GM19239 (cell line): ENCODE measurements at regions not wholly inside any gene's neighbourhood (a gene's known extent, or its start where the extent isn't known, plus 50 kb on each side); places are given as distances from the start of the nearest gene placed in this dataset.

Source experiments
- DNase-seq: peaks from one replicate; pipeline ENCODE4 v3.0.0; 2011; ENCODE audit warnings: low spot score; ENCODE audit not compliant: insufficient read length
- FAIRE-seq: peaks from 2 replicates; lab custom pipeline; 2011; peaks lifted over from hg19 to GRCh38; lab: Jason Lieb, UNC

GRCh38 chr6:87913974-87914373, 133.7 kb upstream of the SPACA1 start:
- peak; percentile 47 for FAIRE-seq
- no peak for DNase-seq

DNA sequence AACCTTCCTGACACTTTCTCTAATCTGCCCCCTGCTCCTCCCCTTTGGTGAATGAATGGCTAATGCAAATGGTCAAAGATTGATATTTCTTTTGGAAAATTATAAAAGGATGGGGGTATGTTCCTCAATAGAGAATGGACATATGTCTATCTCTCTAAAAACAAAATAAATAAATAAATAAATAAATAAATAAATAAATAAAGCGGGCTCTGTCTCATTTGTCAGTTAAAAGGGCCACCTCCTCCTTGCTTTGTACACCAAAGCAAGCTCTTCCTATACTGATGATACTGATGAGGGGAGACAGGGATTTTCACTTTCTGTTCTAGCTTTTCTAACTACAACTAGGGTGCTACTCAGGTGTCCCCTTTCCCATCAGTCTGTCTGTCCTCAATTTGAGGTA, 135.5 kb upstream of the SPACA1 start:
- no peak for FAIRE-seq
- DNase-seq: no peak

- no peak for DNase-seq
Observed at GRCh38 chr6:87909849-87910248, 137.8 kb upstream of the SPACA1 start.

DNA sequence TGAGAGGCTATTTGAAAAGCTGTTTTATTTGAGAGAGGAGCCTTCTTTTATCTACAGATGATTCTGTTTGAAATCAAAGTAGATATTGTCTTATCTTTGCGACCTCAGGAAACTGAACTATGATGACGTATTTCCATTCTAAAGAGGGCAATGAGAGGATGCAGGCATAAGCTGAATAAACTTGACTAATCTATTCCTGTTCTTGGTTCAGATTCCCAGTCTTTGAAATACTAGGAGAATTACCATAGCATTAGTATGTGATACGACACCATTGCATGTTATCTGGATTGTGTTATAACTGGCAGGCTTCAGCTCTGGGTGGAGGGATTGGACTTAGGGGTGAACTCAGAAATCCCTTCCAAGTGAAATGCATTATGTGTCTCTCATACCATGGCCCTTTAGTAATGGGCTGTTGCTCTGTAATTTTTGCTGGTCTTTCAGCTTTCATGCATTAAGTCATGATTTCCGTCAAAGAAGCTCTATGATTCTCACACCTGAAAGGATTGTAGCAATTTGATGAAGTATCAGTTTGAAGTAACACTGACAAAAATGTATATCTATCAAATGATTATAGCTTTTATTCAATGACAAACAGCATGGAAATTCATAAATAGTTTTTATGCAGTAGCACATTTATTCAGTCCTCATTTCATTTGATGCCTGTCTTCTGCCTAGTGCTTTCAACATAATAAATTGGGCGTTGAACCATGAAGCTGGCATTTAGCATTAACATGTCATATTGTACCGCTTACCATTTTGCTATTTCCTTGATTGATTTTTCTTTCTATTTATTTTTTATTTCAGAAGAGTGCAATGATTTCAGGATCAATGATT, 138.4 kb upstream of the SPACA1 start:
- FAIRE-seq: peak; percentile 45
- DNase-seq: no peak

More at GRCh38 chr6:87909849-87910248, 137.8 kb upstream of the SPACA1 start:
- no peak for FAIRE-seq

DNA sequence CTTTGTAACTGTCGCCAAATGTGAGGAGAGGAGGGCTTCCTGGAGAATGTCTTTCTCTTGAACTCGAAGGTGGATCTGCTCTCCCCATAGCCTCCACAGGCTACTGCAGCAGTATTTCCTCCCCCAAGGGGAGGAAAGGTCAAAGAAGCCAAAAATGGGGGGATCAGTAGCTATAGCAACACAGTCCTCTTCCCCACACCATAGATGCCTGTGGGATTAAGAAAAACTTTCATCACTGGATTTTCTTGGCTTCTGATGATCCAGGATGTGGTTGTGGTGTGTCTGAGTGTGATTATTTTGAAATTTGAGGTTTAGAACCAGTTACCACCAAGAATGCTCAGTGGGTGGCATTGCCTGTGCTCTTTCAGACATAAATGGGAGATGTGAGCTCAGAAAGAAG, 140.1 kb upstream of the SPACA1 start:
- FAIRE-seq (peak; percentile 81), DNase-seq (peak; percentile 28)

GRCh38 chr6:87905101-87905641, 142.5 kb upstream of the SPACA1 start:
- FAIRE-seq: peak; percentile 94

DNA sequence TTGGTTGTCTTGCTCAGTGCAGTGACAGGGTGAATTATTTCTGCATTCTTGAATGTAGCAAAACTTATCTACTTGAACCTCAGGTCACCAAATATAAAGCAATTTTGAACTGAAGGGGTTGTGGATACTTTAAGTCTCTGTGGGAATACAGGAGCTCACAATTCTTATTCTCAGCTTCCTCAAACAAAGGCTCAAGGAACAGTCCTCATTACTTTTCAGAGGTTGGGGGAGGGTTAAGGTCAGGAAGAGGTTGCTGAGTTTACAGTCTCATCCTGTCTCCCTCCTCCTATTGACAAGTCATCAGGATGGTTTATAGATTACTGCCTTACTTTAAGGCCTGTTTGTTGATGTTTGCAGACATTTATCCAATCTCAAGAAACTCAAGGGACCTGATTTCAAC, 143.6 kb upstream of the SPACA1 start:
- peak; percentile 89 for FAIRE-seq
- no peak for DNase-seq

More at GRCh38 chr6:87905101-87905641, 142.5 kb upstream of the SPACA1 start:
- DNase-seq: peak; percentile 24

- no peak for DNase-seq
- FAIRE-seq: no peak
Observed at GRCh38 chr6:87903323-87903722, 144.3 kb upstream of the SPACA1 start.

GRCh38 chr6:87902383-87902782, 145.3 kb upstream of the SPACA1 start:
- FAIRE-seq (peak; percentile 14), DNase-seq (no peak)

DNA sequence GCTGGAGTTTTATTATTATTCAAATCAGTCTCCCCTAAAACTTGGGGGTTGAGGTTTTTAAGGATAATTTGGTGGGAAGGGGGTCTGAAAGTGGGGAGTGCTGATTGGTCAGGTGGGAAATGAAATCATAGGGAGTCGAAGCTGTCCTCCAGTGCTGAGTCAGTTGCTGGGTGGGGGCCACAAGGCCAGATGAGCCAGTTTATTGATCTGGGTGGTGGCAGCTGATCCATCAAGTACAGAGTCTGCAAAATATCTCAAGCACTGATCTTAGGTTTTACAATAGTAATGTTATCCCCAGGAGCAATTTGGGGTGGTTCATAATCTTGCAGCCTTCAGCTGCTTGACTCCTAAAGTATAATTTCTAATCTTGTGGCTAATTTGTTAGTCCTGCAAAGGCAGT, 146.0 kb upstream of the SPACA1 start:
- FAIRE-seq (no peak), DNase-seq (no peak)

- no peak for DNase-seq
- FAIRE-seq: no peak
Observed at GRCh38 chr6:87900160-87900698, 147.4 kb upstream of the SPACA1 start.

DNA sequence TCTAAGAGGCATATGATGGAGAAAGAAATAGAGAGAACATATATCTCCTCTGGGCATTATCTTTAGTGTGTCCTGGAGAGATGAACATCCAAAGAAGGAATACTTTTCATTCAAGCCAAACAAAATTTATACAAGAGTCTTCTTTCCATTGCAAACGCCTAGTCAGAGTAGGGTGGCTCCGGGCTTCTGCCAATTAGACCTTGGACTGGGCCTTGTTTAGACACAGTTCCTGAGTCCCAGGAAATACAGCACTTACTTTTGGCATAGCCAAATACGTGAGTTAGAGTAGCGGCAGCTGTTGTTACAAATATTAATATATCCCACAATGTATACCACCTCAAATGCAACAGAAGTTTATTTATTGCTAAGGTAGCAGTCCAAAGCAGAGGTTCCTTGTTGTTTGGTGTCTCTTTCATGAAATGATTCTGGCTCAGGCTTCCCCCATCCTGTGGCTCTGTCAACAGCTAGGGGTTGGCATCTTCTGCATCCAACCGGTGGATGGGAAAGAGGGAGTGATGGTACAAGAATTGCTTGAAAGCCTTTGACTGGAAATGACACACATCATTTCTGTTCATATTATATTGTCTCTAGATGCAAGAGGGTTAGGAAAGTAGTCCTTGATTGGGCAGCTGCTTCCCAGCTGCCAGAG, 148.0 kb upstream of the SPACA1 start:
- FAIRE-seq (no peak), DNase-seq (no peak)

GRCh38 chr6:87897663-87898062, 150.0 kb upstream of the SPACA1 start:
- DNase-seq: no peak
- FAIRE-seq: no peak

GRCh38 chr6:87897013-87897412, 150.6 kb upstream of the SPACA1 start:
- DNase-seq (no peak), FAIRE-seq (peak; percentile 61)

DNA sequence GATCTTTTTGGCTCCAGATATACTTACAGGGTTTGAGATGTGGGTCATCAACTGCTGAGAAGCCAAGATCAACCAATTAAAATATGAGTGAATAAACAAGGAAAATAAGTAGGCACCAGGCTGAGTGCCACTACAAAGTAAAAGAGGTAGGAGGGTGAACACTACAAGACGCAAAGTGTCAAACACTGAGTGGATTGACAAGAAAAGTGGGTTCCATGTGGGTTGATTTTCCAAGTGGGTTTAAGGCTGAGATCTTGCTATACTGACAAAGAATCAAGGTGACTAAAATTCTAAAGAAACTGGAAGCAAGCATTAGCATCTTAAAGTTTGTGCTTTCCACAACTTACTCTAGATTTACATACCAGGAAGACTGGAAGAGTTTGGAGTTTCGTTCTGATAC, 160.4 kb upstream of the SPACA1 start:
- DNase-seq (no peak), FAIRE-seq (peak; percentile 64)

- DNase-seq (no peak), FAIRE-seq (no peak)
Observed at GRCh38 chr6:87884203-87884602, 163.4 kb upstream of the SPACA1 start.

DNA sequence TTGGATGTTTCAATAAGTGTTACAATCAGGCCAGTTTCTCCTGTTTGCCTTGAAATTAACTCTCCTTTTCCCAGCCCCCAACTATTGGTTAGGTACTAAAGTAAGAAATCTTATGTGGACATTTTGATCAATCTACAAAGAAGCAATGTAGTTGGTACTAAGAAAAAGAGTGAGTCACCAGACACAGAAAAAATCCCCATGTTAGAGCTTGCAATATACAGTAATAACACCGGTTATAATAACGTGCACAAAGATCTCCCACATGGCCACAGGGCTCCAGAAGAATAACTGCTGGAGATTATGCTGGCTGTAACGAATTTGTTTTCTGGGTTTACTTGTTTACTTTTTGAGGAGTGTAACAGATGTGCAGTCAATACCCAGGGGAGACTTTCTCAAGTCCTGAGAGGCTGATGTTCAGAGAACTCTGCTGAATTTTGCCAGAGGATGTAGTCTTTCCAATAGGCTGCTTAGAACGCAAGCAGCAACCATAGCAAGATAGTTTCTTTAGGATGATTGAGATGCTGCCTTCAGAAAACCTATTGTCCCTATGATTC, 166.2 kb upstream of the SPACA1 start:
- FAIRE-seq: peak; percentile 39
- no peak for DNase-seq

GRCh38 chr6:87879132-87879861, 168.3 kb upstream of the SPACA1 start:
- DNase-seq: no peak
- FAIRE-seq: peak; percentile 72

DNA sequence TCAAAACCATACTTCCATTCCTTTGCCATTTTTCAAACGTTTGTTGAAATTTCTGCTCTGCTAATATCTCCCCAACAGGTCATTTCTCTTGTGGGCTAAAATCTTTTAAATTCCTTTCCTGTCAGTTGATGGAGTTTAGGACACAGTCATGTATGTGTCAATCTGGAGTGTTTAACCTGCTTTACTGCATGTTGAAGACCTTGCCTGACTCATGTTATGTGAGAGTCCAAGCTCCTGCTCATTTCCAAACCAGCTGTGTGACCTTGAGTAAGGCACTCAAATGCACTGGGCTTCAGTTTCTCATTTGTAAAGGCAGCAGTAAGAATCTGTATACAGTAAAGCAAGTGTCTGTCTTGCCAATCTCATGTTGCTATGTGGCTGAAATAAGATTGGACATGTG, 171.9 kb upstream of the SPACA1 start:
- DNase-seq (no peak), FAIRE-seq (no peak)

- DNase-seq: no peak
Observed at GRCh38 chr6:87873556-87873955, 171.5 kb upstream of the AKIRIN2 start.

More at GRCh38 chr6:87873556-87873955, 171.5 kb upstream of the AKIRIN2 start:
- no peak for FAIRE-seq
